Activated B cell treated with CpG ODN at 0.5 μM for 24 hours (primary cell): ENCODE measurements at regions not wholly inside any gene's neighbourhood (a gene's known extent, or its start where the extent isn't known, plus 50 kb on each side); places are given as distances from the start of the nearest gene placed in this dataset.
"Not testable (repeated sequence)": the region's sequence is repeated elsewhere in the genome, so short reads cannot be mapped to it uniquely, and the experiment has no call there.

Experiments
- ATAC-seq: fragments of 200-7000 bp; cut with Tn5 transposase; one replicate; pipeline ENCODE4 v1.10.0; 2021; ENCODE audit warnings: low read depth, mild to moderate bottlenecking, moderate library complexity
- CTCF ChIA-PET: fragments of 350-600 bp; sonication (Branson Sonifier 250); formaldehyde crosslinking; loops from one replicate; lab custom pipeline; 2021; ENCODE audit warnings: antibody characterized with exemption; lab: Charles Lee
- POLR2A ChIA-PET: fragments of 350-600 bp; sonication (Branson Sonifier 250); formaldehyde crosslinking; loops from one replicate; lab custom pipeline; 2021; ENCODE audit warnings: antibody characterized with exemption; lab: Charles Lee
- DNase-seq: peaks from one replicate; pipeline ENCODE4 v3.0.0; 2022
- H3K27ac Mint-ChIP-seq: one replicate; pipeline ENCODE4 v1.8.0; 2020; ENCODE audit warnings: mixed read lengths
- H3K27me3 Mint-ChIP-seq: one replicate; pipeline ENCODE4 v1.8.0; 2021; ENCODE audit warnings: mixed read lengths
- H3K36me3 Mint-ChIP-seq: one replicate; pipeline ENCODE4 v1.8.0; 2021; ENCODE audit warnings: low read depth, mixed read lengths
- H3K4me1 Mint-ChIP-seq: one replicate; pipeline ENCODE4 v1.8.0; 2021; ENCODE audit warnings: mixed read lengths
- H3K4me3 Mint-ChIP-seq: one replicate; pipeline ENCODE4 v1.8.0; 2020; ENCODE audit warnings: mild to moderate bottlenecking, mixed read lengths
- H3K9me3 Mint-ChIP-seq: one replicate; pipeline ENCODE4 v1.8.0; 2020; ENCODE audit warnings: mixed read lengths
- CTCF ChIP-seq: fragments of 200-600 bp; IDR thresholded peaks from one replicate; pipeline ENCODE4 v1.8.0; 2022; ENCODE audit warnings: antibody characterized with exemption, mild to moderate bottlenecking
- intact Hi-C: fragments of 100-400 bp; cut with micrococcal nuclease; formaldehyde crosslinking; loops from one replicate; pipeline ENCODE4 v1.15.1; 2024

DNA sequence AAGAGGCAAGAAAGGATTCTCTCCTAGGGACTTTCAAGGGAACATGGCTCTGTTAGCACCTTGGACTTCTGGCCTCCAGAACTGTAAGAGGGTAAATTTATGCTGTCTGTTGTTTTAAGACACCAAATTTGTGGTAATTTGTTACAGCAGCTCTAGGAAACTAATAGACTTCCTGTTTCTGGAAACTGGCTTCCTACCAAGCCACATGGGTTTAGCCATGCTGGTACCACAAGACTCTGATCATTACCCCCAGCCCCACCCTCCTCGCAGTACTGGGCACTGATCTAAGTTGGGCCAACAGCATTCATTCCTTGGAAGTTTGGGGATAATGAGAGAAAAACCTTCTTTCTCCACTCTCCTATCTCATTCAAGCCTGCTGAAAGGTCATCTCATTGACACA lies 109.5 kb upstream of the SMLR1 start:
- Mint-ChIP-seq H3K36me3 (no peaks in the 10 kb centered on the region), H3K4me3 (no peak overlapping the region), H3K27ac (no peak overlapping the region), H3K27me3 (no peaks in the 10 kb centered on the region), H3K4me1 (peaks cover 5% of the 10 kb centered on the region), H3K9me3 (peaks cover 5% of the 10 kb centered on the region)
- CTCF ChIA-PET: no interaction called here
- DNase-seq: no peak
- POLR2A ChIA-PET: no interaction called here
- intact Hi-C loops: no loop called here
- no peak for ATAC-seq
- TF ChIP-seq CTCF: no peak

DNA sequence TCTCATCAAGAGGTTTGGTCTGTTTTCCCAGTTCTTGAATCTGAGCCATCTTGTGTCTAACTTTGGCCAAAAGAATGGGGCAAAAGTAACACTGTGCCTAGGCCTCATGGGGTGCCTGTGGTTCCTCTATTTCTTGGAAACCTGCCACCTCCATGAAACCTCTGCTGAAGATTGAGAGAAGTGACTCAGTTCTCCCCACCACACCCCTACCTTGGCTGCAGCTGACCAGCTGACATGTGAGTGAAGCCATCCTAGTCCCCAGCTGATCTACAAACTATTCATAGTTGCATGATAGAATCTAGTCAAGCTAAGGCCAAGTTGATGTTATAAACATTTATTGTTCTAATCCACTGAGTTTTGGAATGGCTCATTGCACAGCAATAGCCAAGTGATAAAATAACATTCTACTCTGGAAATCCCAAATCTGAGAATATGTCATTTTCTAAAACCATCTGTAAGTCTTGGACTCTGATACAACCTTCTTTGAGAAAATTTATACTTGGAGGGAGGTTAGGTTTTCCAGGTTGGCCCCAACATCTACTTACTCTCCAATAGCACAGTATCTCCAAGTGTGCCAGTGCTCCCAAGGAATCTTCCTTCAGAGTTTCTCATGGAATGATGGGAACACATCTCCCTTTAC lies 107.0 kb upstream of the SMLR1 start:
- Mint-ChIP-seq H3K27ac (no peak overlapping the region), H3K27me3 (no peaks in the 10 kb centered on the region), H3K36me3 (no peaks in the 10 kb centered on the region), H3K4me1 (peaks cover 5% of the 10 kb centered on the region), H3K4me3 (no peak overlapping the region), H3K9me3 (peaks cover 5% of the 10 kb centered on the region)
- CTCF ChIA-PET: no interaction called here
- DNase-seq (no peak), ATAC-seq (no peak)
- POLR2A ChIA-PET: no interaction called here
- TF ChIP-seq CTCF: no peak
- intact Hi-C loops: no loop called here

GRCh38 chr6:130724089-130724488 lies 103.1 kb upstream of the SMLR1 start:
- TF ChIP-seq CTCF: no peak
- no peak for DNase-seq
- CTCF ChIA-PET: interaction anchor here (2.0 kb wide), 1 partner anchor 26 kb away, joined by 7 read pairs; no protein-coding TSS in a partner anchor
- Mint-ChIP-seq H3K4me3 (no peak overlapping the region), H3K4me1 (no peaks in the 10 kb centered on the region), H3K9me3 (peaks cover 4% of the 10 kb centered on the region), H3K36me3 (no peaks in the 10 kb centered on the region), H3K27me3 (peaks cover 2% of the 10 kb centered on the region), H3K27ac (no peak overlapping the region)
- intact Hi-C loops: no loop called here
- ATAC-seq: no peak
- POLR2A ChIA-PET: no interaction called here

DNA sequence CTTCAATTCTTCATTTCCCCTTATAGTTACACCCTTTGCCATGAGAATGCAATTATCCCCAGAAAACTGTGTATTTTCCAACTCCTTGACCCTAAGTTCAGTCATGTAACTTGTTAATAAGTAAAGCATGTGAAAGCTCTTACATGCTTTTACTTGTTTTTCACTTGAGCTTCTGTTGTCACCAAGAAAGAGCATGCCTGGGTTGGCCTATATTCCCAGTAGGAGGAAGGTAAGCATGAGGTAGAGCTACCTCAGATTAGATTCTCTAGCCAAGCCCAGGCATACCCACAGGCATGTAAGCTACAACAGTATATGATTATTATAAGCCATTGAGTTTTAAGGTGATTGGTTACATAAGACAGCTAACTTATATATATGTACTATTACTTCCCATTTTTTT lies 101.7 kb upstream of the SMLR1 start:
- H3K27me3 Mint-ChIP-seq: peaks cover 2% of the 10 kb centered on the region
- H3K27ac Mint-ChIP-seq: no peak overlapping the region
- H3K4me1 Mint-ChIP-seq: no peaks in the 10 kb centered on the region
- CTCF ChIA-PET: interaction anchor here (1.0 kb wide), 1 partner anchor 27 kb away, joined by 3 read pairs; no protein-coding TSS in a partner anchor
- DNase-seq (no peak), ATAC-seq (no peak)
- intact Hi-C loops: no loop called here
- H3K36me3 Mint-ChIP-seq: no peaks in the 10 kb centered on the region
- H3K9me3 Mint-ChIP-seq: peaks cover 3% of the 10 kb centered on the region
- POLR2A ChIA-PET: no interaction called here
- no peak for TF ChIP-seq CTCF
- H3K4me3 Mint-ChIP-seq: no peak overlapping the region

GRCh38 chr6:130728064-130728463 lies 99.1 kb upstream of the SMLR1 start:
- CTCF ChIA-PET, POLR2A ChIA-PET, H3K36me3 Mint-ChIP-seq: not testable (repeated sequence)

GRCh38 chr6:130730600-130730999 lies 96.6 kb upstream of the SMLR1 start:
- CTCF ChIA-PET: no interaction called here
- no peak for TF ChIP-seq CTCF
- Mint-ChIP-seq H3K36me3 (no peaks in the 10 kb centered on the region), H3K27me3 (peaks cover 2% of the 10 kb centered on the region), H3K4me1 (no peaks in the 10 kb centered on the region), H3K27ac (no peak overlapping the region), H3K4me3 (no peak overlapping the region), H3K9me3 (peaks cover 3% of the 10 kb centered on the region)
- no peak for DNase-seq
- ATAC-seq: no peak
- POLR2A ChIA-PET: no interaction called here
- intact Hi-C loops: no loop called here

More at GRCh38 chr6:130728064-130728463, 99.1 kb upstream of the SMLR1 start:
- H3K27ac Mint-ChIP-seq, H3K4me3 Mint-ChIP-seq, intact Hi-C loops, H3K9me3 Mint-ChIP-seq, H3K27me3 Mint-ChIP-seq, ATAC-seq, H3K4me1 Mint-ChIP-seq, DNase-seq: not testable (repeated sequence)
